T47D (cell line): ENCODE measurements at regions not wholly inside any gene's neighbourhood (a gene's known extent, or its start where the extent isn't known, plus 50 kb on each side); places are given as distances from the start of the nearest gene placed in this dataset.

Source experiments
- DNase-seq, 2 experiments: peaks; one replicate each; pipeline versions ENCODE4 v3.0.0 to v3.0.0-alpha.2; 2011 to 2012; ENCODE audit warnings: low read depth in 1 of 2, low spot score in 1 of 2
- JUND ChIP-seq: IDR thresholded peaks from 2 replicates; pipeline ENCODE4 v1.6.1; 2012; ENCODE audit warnings: low read depth
- in situ Hi-C: cut with HindIII; loops from 2 replicates; pipeline ENCODE4 v1.10.0; 2016; ENCODE audit warnings: low sequenced_read_pairs, low pct_unique_long_range_greater_than_20kb

DNA sequence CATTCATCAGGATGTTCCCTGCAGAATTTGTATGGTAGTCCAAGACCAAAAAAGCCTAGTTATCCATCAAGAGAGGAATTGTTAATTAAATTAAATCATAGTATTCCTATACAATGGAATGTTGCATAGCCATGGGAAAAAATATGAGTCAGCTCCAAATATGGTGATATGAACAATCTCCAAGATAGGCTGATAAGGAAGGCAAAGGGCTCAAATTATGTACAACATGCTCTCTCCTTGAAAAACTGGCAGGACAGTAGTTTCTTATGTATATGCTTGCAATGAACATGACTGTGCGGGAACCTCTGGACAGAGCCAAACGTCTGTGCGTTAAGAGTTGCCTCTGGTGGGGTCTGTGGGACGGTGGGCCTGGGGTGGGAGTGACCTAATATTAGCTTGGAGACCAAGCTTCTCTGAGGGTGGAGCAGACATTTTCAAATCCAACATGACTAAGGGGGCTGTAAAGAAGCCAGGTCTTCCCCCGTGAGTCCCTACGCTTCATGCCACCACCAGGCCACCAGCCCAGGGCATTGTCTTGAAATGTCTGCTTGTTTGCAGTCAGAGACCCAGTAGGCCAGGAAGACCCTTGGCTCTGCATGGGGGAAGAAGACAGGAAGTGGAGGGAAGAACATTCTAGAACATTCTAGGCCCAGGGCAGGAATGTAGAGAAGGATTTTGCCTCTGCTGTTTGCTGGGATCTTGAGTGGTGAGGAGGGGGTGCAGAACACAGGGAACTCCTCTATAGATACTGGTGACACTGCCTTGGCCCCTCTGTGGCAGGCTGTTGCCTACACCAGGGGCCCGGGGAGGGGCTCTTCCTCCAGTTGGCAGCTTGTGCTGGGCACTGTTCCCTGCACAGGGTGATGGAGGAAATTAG is 244.0 kb upstream of the HS6ST1 start:
- no peak for TF ChIP-seq JUND
- in situ Hi-C loops: no loop called here
- no peak for DNase-seq

DNA sequence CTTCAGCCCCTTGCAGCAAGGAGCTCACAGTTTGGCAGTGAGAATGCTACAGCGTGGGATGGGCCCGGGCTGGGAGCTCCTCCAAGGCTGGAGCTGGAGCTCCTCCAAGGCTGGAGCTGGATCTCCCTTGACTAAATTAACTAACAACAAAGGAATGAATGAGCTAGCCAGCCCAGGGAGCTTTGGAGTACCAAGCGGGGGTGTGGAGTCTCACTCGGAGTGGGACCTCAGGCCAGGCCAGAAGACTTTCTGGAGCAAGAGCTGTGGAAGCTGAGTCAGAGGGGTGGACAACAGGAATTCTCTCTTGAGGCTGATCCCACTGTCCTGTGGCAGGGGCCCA is 244.7 kb upstream of the HS6ST1 start:
- TF ChIP-seq JUND: no peak
- DNase-seq: no peak
- in situ Hi-C loops: no loop called here

DNA sequence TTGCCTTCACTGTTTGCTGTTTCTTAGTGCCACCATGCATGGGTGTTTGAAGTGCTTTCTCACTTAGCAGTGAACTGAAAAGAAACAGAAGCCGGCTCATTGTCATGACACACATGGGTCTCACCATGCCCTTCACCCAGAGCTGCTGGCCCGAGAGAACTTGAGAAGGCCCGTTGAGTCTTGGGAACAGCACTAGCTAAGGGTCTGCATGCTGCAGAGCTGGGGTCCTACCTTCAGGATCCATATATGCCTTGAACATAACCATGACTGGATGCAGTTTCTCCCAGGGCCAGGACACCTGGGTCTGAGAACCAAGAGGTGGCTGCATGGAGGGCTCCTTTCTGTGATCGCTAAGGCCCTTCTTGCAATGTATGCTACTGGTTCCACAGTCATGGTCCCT is 245.5 kb upstream of the HS6ST1 start:
- TF ChIP-seq JUND: no peak
- DNase-seq: no peak
- in situ Hi-C loops: no loop called here

DNA sequence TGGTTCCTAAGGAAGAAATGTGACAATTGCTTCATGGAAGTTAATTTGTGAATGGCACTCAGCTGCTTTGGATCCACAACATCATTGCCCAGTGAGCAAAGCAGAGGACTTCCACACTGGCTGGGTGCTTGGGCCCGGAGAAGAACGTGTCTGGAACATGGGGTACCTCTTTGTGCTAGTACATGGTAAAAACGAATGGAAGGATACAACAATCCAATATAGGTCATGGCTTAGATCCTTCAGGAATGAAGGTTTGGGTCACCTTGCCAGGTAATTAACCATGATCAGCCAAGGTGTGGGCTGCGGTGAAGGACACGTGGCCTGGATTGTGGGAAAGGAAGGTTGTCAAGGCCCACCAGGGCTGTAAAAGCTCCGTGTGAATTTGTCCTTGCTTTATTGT is 245.9 kb upstream of the HS6ST1 start:
- in situ Hi-C loops: no loop called here
- TF ChIP-seq JUND: no peak
- DNase-seq: no peak

DNA sequence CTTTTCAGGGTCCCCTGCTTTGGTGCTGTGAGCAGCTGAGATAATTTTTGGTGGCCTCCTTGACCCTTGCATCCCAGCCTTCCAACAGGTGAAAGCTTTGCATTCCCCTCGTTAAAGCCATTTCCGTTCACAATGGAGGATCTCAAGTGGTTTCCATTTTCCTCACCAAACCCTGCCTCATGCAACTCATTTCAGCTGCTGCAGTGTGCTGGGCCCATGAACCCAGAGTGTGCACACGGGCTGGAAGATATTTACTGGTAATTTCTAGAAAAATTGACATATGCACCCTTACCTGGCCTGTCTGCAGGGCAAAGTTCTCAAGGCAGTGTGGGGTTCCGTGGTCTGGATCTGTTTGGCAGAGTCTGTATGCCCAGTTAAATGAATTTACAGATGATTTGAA is 246.8 kb upstream of the HS6ST1 start:
- no peak for DNase-seq
- in situ Hi-C loops: no loop called here
- no peak for TF ChIP-seq JUND

DNA sequence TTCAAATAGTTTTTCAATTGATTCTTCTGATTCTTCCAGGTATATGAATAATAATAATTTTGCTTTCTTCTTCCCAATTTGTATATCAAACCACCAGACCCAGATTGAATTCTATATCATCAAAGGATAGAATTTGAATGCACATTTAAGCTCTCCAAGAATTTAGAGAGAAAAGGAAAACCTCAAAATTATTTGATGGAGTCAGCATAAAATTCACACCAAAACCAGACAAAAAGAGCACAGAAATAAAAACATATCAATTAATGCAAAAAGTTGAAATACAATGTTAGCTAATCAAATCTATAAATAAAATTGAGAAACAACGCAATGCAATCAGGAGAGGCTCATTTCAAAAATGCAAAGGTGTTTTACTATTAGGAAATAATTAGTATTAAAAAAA is 248.0 kb upstream of the HS6ST1 start:
- DNase-seq: no peak
- TF ChIP-seq JUND: no peak
- in situ Hi-C loops: no loop called here

DNA sequence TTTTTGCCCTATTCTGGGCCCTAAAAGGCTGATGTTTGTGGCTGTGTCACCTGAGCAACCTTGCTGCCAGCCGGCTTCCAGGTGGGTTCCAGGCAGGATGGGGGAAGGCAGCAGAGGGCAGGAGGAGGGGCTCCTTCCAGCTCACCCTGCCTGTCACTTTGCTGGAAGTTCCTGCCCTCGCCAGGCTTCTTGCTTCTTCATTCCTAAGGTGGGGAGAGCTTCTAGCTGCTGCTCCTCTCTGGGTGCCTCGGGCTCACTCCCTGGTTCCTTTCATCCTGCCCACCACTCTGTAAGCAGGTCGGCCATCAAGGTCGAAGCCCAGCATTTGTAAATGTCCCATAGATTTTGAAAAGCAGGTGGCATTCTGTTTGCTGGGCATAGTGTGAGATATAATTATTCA is 249.4 kb upstream of the HS6ST1 start:
- TF ChIP-seq JUND: no peak
- in situ Hi-C loops: no loop called here
- no peak for DNase-seq

DNA sequence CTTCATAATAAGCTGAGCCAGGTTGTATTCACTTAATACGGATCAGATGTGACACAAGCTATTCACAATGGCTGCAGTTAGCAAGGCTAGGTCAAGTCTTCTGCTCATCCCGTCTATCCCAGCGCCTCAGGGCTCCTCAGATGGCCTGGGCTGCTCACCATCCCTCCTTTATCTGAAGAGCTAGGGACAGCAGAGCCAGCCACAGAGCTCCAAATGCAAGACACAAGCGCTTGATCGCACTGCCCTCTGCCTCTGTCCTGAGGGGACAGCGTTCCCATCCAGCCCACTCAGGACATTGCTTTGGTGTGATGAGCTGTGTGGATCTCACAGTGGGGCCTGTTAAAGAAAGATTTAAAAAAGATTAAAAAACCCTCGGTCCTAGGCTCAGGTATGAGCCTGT is 254.4 kb upstream of the HS6ST1 start:
- DNase-seq: no peak
- TF ChIP-seq JUND: no peak
- in situ Hi-C loops: no loop called here

DNA sequence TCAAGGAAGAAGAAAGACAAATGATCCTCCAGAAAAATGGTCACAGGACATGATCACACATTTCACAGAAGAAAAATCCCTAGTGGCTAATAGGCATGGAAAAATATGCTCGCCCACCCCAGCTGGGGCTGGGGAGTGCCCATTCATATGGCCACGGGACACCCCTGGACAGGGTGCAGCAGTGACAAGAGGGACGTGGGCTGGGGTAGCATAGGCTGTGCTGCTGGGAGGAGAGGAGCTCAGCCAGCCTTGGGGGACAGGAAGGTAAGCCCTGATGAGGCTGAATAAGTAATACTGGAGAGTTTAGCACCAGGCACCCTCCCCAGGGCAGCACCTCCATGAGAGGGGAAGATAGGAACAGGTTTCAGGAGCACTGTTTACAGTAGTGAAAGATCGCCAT is 254.9 kb upstream of the HS6ST1 start:
- no peak for DNase-seq
- in situ Hi-C loops: no loop called here
- TF ChIP-seq JUND: no peak

DNA sequence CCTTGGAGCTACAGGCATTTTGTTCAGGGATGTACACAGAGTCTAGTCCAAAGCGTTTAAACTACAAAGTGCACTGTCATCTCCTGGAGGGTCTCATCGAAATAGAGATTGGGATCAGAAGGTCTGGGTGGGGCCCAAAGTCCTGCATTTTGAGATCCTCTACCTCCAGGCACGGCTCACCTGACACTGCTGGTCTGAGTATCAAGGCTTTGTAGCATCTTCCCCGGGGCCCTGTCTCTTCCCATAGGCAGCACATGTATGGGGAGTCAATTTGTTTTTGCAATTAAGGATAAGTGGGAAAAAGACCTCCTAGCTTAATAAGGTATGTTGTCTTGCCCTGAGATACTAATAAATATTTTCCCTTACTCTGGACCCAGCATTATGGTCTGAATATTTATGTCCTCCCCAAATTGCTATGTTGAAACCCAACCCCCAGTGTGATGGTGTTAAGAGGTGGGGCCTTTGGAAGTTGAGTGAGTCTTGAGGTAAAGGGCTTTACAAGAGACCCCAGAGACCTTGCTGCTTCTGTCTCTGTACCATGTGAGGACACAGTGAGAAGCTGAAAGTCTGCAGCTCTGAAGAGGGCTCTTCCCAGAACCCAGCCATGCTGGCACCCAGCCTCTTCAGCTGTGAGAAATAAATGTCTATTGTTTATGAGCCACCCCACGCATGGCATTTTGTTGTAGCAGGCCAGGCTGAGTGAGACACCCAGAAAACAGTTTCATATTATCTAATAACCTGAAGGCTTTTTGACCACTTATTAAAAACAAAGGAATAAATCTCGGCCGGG is 258.7 kb upstream of the HS6ST1 start:
- no peak for DNase-seq
- TF ChIP-seq JUND: no peak
- in situ Hi-C loops: no loop called here

DNA sequence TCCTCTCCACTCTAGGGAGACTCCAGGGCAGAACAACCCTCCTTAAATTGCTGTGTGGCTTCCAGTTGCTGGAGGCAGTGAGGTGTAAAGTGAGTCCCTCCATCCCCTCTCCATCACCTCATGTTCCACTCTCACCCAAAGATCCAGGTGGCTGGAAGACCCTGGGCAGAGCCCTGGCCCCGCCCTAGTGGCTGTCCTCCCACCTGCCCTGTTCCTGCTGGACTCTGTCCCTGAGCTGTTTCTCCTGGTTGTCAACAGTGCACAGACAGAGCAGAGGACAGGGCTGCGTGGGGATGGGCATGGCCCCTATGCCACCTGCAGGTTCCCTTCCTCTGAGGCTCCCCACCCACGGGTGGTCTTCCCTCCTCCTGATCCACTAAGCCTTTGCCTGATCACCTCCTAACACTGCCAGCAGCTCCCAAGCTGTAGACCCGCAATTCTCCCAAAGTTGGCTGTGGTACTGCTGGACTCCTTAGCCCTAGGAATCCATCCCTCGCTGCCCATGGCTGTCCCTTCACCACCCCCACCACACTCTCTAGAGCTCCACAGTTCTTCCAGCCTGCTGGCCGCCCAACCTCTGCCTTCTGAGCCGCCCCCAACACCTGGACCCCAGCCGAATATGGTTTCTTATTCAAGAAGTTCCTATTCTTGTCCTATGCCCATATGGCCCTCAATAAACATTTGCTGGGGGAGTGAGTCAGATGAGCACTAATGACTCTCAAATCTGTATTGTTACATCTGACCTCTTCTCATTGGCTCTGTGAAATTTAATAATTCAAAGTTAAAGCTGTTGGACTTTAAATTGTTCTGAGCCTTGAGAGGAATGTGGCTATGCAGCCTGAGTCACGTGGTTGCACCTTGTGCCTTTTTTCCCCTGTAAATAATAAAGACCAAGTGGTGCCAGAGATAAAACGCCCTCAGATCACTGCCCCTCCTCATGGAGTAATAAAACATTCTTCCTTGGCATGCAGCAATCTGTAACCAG is 260.0 kb upstream of the HS6ST1 start:
- in situ Hi-C loops: no loop called here

DNA sequence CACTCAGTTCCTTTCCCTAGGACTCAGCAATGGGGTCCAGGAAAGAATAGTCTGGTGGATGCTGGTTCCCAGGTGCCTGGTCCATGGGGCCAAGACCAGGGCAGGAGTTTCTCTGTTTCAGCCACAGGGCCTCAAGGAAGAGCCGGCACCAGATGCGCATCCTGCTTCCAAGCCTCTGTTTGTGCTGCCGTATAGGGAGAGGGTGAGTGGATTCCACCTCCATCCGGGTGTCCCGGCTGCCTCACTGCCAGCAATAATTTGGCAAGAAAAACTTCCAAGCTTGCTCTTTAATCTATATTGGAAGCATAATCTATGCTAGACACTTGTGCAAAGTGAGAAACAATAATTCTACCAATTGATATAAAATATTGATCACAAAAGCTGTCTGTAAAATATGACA is 261.2 kb upstream of the HS6ST1 start:
- no peak for DNase-seq
- in situ Hi-C loops: no loop called here
- TF ChIP-seq JUND: no peak

More for the DNA sequence above, 260.0 kb upstream of the HS6ST1 start:
- no peak for DNase-seq
- no peak for TF ChIP-seq JUND
